GM12878 (cell line): ENCODE measurements at regions not wholly inside any gene's neighbourhood (a gene's known extent, or its start where the extent isn't known, plus 50 kb on each side); places are given as distances from the start of the nearest gene placed in this dataset.

Experiments used
- ATAC-seq: fragments of 200-7000 bp; cut with Tn5 transposase; 3 replicates; pipeline ENCODE4 v1.9.1; 2020; ENCODE audit warnings: mild to moderate bottlenecking, moderate library complexity
- BruUV-seq: library from RNA; stranded (reverse); fragments of 400-500 nt; replicated peaks from 2 replicates; lab custom pipeline; 2021; lab: Mats Ljungman, UMichigan
- CTCF ChIA-PET: fragments of 300-600 bp; sonication (Branson Sonifier 250); formaldehyde crosslinking; extraction: SDS; loops from one replicate; lab custom pipeline; 2021; ENCODE audit warnings: inconsistent platforms; lab: Yijun Ruan, JAX
- POLR2A ChIA-PET: fragments of 350-600 bp; formaldehyde crosslinking; extraction: SDS; loops from one replicate; lab custom pipeline; 2021; ENCODE audit warnings: inconsistent platforms; lab: Charles Lee
- RAD21 ChIA-PET: fragments of 300-600 bp; sonication (Branson Sonifier 250); formaldehyde crosslinking; loops from one replicate; lab custom pipeline; 2023; ENCODE audit warnings: antibody characterized with exemption; ENCODE audit not compliant: unreplicated experiment; lab: Charles Lee
- SMC1A ChIA-PET: fragments of 300-600 bp; sonication (Branson Sonifier 250); formaldehyde crosslinking; loops from one replicate; lab custom pipeline; 2023; ENCODE audit not compliant: unreplicated experiment, uncharacterized antibody; lab: Charles Lee
- DNase-seq: peaks from one replicate; pipeline ENCODE4 v3.0.0-alpha.2; 2011; ENCODE audit warnings: low read depth, low spot score
- FAIRE-seq: peaks from 3 replicates; lab custom pipeline; 2011; peaks lifted over from hg19 to GRCh38; lab: Jason Lieb, UNC
- H2AFZ ChIP-seq: 2 replicates; pipeline ENCODE4 v1.6.0; 2011; ENCODE audit warnings: low read depth, low read length, control low read depth; ENCODE audit not compliant: control insufficient read depth
- H3K27ac ChIP-seq: 2 replicates; pipeline ENCODE4 v1.5.1; 2011; ENCODE audit warnings: control low read depth; ENCODE audit not compliant: control insufficient read depth, insufficient read depth
- H3K27me3 ChIP-seq, 2 experiments: replicated peaks in 1 of 2; 2 replicates each; pipeline versions ENCODE4 v1.6.0 to v1.6.1; 2011; ENCODE audit warnings: low read length in 1 of 2; ENCODE audit not compliant: control insufficient read depth in 2 of 2, insufficient read depth in 2 of 2
- H3K36me3 ChIP-seq, 2 experiments: 2 replicates each; pipeline ENCODE4 v1.5.1; 2011; ENCODE audit warnings: low read length in 1 of 2; ENCODE audit not compliant: control insufficient read depth in 2 of 2, insufficient read depth in 2 of 2
- H3K4me1 ChIP-seq: 2 replicates; pipeline ENCODE4 v1.6.1; 2011; ENCODE audit warnings: mild to moderate bottlenecking, low read length, moderate library complexity, mixed read lengths; ENCODE audit not compliant: control insufficient read depth, insufficient read depth
- H3K4me2 ChIP-seq: 2 replicates; pipeline ENCODE4 v1.6.0; 2011; ENCODE audit warnings: control low read depth; ENCODE audit not compliant: control insufficient read depth, insufficient read depth
- H3K4me3 ChIP-seq: fragments of 200-600 bp; sonication (generic); 2 replicates; pipeline ENCODE4 v1.5.1; 2016
- H3K79me2 ChIP-seq: 2 replicates; pipeline ENCODE4 v1.6.0; 2011; ENCODE audit warnings: low read length; ENCODE audit not compliant: control insufficient read depth, insufficient read depth
- H3K9ac ChIP-seq: 2 replicates; pipeline ENCODE4 v1.8.0; 2011; ENCODE audit warnings: low read length, control low read depth, mixed read lengths; ENCODE audit not compliant: control insufficient read depth, insufficient read depth
- H3K9me3 ChIP-seq: replicated peaks from 3 replicates; pipeline ENCODE4 v1.5.1; 2011; ENCODE audit warnings: mild to moderate bottlenecking, low read length; ENCODE audit not compliant: control insufficient read depth, insufficient read depth
- H4K20me1 ChIP-seq: 2 replicates; pipeline ENCODE4 v1.6.0; 2011; ENCODE audit not compliant: control insufficient read depth, insufficient read depth
- DPF2 ChIP-seq: fragments of 450-650 bp; IDR thresholded peaks from 2 replicates; pipeline ENCODE4 v1.6.1; 2017; ENCODE audit warnings: mild to moderate bottlenecking
- IRF4 ChIP-seq: IDR thresholded peaks from 2 replicates; pipeline ENCODE4 v1.6.1; 2011; ENCODE audit warnings: low read depth, low read length
- MEF2B ChIP-seq: fragments of 450-650 bp; IDR thresholded peaks from 2 replicates; pipeline ENCODE4 v1.6.1; 2018; ENCODE audit warnings: mild to moderate bottlenecking, moderate library complexity; ENCODE audit not compliant: partially characterized antibody, poor library complexity, severe bottlenecking
- MTA2 ChIP-seq: fragments of 450-650 bp; IDR thresholded peaks from 2 replicates; pipeline ENCODE4 v1.6.1; 2016; ENCODE audit warnings: low read depth, mild to moderate bottlenecking, moderate library complexity
- WGBS: methylation state at CpG from one replicate; pipeline ENCODE4 v1.1.6; 2016; ENCODE audit warnings: low lambda C conversion rate; ENCODE audit not compliant: insufficient replicate concordance, insufficient coverage; ENCODE audit errors: missing lambda C conversion rate; 5-methylcytosine and 5-hydroxymethylcytosine counted together
- in situ Hi-C: fragments of 300-500 bp; cut with MboI; formaldehyde crosslinking; loops from 9 replicates; pipeline ENCODE4 v1.14.3; 2018; ENCODE audit warnings: mixed read lengths
- intact Hi-C: fragments of 100-400 bp; cut with micrococcal nuclease; formaldehyde crosslinking; loops from one replicate; pipeline ENCODE4 v1.14.2; 2022; ENCODE audit not compliant: unreplicated experiment
- TF ChIP-seq, protein P1 (sequence below): IDR thresholded peaks from 2 replicates; pipeline ENCODE4 v1.6.1; 2011; ENCODE audit warnings: low read depth, mild to moderate bottlenecking, low read length, moderate library complexity, borderline replicate concordance; ENCODE audit errors: extremely low read depth
- TF ChIP-seq, protein P2 (sequence below): fragments of 450-650 bp; IDR thresholded peaks from 2 replicates; pipeline ENCODE4 v1.6.1; 2016; ENCODE audit warnings: mild to moderate bottlenecking, moderate library complexity, borderline replicate concordance

DNA sequence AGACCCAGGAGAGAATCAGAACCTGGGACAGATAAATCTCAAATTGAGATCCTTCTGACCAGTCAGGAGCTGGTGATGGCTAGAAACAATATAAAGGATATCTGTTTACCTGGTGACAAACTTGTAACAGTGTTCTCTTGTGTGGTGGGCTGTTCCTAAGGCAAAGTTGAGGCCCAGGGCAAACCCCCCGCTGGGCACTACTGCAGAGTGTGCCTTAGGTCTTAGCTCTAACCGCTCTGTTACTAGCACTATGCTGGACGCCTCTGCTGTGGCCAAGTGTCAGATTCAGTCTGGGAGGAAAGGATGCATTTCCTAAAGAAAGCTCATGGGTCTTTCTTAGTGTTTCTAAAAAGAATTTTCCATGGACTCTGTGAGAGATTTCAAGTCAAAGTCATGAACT, 146.5 kb upstream of the MEIS2 start:
- in situ Hi-C loops (no loop called here), intact Hi-C loops (loop anchor here (10.0 kb wide), 1 partner anchor 62 kb away; no protein-coding TSS in a partner anchor)
- ATAC-seq (no peak), DNase-seq (no peak), FAIRE-seq (no peak)
- TF ChIP-seq MEF2B (no peak), MTA2 (no peak), IRF4 (no peak), DPF2 (no peak)
- TF ChIP-seq, protein P1, sequence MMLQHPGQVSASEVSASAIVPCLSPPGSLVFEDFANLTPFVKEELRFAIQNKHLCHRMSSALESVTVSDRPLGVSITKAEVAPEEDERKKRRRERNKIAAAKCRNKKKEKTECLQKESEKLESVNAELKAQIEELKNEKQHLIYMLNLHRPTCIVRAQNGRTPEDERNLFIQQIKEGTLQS = no peak
- TF ChIP-seq, protein P2, sequence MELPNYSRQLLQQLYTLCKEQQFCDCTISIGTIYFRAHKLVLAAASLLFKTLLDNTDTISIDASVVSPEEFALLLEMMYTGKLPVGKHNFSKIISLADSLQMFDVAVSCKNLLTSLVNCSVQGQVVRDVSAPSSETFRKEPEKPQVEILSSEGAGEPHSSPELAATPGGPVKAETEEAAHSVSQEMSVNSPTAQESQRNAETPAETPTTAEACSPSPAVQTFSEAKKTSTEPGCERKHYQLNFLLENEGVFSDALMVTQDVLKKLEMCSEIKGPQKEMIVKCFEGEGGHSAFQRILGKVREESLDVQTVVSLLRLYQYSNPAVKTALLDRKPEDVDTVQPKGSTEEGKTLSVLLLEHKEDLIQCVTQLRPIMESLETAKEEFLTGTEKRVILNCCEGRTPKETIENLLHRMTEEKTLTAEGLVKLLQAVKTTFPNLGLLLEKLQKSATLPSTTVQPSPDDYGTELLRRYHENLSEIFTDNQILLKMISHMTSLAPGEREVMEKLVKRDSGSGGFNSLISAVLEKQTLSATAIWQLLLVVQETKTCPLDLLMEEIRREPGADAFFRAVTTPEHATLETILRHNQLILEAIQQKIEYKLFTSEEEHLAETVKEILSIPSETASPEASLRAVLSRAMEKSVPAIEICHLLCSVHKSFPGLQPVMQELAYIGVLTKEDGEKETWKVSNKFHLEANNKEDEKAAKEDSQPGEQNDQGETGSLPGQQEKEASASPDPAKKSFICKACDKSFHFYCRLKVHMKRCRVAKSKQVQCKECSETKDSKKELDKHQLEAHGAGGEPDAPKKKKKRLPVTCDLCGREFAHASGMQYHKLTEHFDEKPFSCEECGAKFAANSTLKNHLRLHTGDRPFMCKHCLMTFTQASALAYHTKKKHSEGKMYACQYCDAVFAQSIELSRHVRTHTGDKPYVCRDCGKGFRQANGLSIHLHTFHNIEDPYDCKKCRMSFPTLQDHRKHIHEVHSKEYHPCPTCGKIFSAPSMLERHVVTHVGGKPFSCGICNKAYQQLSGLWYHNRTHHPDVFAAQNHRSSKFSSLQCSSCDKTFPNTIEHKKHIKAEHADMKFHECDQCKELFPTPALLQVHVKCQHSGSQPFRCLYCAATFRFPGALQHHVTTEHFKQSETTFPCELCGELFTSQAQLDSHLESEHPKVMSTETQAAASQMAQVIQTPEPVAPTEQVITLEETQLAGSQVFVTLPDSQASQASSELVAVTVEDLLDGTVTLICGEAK = no peak
- WGBS = 0% methylated on average over 3 of the region's 3 CpGs
- Histone ChIP-seq H2AFZ (no peak overlapping the region), H3K9me3 (no peaks in the 10 kb centered on the region), H3K36me3 (no peaks in the 10 kb centered on the region), H3K27me3 (no peaks in the 10 kb centered on the region), H3K4me1 (no peaks in the 10 kb centered on the region), H3K27ac (no peak overlapping the region), H3K4me3 (no peak overlapping the region), H4K20me1 (no peaks in the 10 kb centered on the region), H3K4me2 (no peak overlapping the region), H3K79me2 (no peaks in the 10 kb centered on the region), H3K9ac (no peak overlapping the region)
- BruUV-seq = no TSS peak
- POLR2A ChIA-PET = no interaction called here
- SMC1A ChIA-PET = no interaction called here
- CTCF ChIA-PET = no interaction called here
- RAD21 ChIA-PET = no interaction called here
